ENCODE measurements at regions not wholly inside any gene's neighbourhood (a gene's known extent, or its start where the extent isn't known, plus 50 kb on each side); places are given as distances from the start of the nearest gene placed in this dataset.
A peak's percentile ranks its signal among the peaks of the same experiment; 100 is the strongest.

DNA sequence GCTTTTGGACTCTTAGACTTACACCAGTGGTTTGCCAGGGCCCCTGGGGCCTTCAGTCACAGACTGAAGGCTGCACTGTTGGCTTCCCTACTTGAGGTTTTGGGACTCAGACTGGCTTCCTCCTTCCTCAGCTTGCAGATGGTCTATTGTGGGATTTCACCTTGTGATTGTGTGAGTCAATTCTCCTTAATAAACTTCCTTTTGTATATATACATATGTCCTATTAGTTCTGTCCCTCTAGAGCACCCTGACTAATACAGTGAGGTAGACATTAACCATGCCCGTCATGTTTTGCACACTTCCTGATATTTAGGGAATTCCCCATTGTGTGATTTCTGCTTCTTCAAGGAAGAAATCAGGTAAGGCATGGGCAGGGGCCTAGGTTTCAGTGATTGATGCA lies 147.8 kb upstream of the CA10 start:
- DNase-seq: no peak

DNA sequence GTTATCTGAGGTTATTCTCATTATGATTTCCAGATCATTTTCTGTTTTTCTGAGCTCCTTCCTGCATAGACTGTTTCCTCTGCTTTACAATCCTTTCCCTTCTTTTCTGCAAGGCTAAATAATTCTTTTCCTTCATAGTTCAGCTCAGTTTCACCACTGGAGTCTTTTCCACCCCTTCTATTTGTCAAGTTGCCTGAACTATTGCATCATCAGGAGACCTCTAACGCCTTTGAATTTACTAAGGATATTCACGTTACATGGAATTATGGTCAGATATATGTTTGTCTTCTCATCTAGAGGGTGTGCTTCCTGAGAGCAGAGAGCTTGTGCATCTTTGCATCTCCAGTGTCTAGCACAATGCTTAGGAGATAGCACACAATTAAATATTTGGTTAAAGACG lies 140.4 kb upstream of the CA10 start:
- no peak for DNase-seq

DNA sequence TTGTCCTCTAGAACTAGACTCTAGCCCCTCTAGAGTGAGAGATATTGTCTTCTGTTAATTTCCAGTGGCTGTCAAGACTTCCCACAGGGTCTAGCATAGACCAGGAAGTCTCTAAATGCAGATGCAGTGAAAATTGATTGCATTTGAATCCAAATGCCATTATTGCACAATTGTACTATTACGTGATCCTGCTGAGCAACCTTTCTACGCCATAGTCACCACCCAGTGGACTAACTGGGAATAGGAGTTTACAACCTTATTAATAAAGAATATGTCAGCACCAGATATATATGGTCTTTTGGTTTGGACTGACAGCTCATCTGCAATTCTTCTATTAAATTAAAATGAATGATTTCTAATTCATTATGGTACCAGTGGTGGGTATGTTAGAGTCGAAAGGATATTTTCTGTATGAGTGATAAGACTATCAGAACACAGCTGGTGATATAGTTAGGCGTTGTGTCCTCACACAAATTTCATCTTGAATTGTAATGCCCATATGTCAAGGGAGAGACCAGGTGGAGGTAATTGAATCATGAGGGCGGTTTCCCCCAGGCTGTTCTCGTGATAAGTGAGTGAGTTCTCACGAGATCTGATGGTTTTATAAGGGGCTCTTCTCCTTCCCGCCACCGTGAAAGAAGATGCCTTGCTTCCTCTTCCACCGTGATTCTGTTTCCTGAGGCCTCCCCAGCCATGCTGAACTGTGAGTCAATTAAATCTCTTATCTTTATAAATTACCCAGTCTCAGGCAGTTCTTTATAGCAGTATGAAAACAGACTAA lies 138.9 kb upstream of the CA10 start:
- peak; percentile 32 for DNase-seq

DNA sequence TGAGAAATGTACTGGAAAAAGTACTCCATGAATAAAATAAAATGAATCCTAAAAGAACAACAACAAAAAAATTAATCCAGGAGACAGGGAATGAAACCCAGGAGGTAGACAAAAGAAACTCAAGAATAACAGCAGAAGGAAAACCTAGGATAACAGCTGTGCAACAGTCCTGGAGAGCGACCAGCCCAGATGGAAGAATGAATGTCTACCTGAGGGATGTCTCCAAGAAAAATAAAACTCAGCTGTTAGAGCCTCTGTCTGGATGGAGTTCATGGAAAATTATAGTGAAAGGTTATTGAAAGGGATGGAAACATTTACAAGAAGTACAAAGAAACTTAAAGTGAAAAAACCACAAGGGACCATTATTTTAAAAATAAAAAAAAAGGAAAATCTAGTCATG lies 135.8 kb upstream of the CA10 start:
- no peak for DNase-seq

DNA sequence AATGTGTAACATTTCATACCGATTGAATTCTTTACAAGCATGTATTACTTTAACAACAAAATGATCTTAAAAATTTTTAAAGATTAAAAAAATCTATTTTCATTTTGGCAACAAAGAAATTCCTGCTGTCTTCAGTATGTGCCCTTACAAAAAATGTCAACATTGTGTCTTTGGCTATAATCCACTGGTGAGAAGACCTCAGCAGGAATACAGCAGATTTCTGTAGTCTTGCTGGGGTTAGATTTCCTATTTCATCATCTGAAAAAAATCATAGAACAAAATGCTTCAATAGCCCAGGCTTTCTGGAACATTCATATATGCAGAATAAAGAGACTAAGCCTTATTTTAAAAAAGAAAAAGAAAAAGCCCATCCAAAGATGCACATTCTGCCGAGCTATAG lies 129.1 kb upstream of the CA10 start:
- no peak for DNase-seq

DNA sequence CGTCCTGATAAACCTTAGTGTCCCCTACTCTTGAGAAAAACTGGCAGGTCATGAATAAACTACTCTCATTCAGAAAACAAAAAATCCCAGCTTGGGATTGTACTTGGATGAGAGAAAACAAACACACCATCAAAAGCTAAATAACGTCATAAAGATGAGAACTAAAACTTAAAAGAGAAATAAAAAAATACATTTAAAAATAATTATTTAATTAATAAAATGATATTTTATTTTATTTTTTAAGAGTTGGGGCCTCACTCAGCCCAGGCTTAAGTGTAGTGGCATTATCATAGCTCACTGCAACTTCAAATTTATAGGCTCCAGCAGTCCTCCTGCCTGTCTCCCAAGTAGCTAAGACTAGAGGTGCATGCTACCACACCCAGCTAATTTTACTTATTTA lies 125.4 kb upstream of the CA10 start:
- no peak for DNase-seq

DNA sequence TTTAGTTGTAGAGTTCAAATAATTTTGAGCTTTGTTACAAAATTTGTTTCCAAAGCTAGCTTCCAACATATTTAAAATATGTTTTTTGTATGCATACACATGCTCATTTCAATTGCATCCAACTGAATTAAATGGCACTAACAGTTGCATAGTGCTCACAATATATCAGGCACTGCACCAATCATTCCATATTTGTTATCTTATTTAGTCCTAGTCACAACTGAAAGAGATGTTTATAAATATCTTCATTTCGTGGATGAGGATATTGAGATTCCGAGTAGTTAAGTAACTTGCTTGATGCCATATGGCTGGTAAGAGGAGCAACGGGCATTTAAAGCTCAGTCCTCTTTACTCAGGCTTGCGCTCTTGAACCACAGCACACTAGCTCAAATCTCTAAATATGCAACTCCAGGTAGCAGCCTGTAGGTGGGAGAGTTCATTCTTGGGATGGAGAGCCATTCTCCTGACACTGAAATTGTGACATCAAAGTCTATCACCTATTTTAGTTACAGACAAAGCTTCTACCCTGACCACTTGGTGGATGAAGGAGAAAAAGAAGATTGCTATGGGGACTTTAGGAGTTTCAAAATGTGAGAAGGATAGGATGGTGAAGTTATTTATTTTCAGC lies 118.0 kb upstream of the CA10 start:
- no peak for DNase-seq

DNA sequence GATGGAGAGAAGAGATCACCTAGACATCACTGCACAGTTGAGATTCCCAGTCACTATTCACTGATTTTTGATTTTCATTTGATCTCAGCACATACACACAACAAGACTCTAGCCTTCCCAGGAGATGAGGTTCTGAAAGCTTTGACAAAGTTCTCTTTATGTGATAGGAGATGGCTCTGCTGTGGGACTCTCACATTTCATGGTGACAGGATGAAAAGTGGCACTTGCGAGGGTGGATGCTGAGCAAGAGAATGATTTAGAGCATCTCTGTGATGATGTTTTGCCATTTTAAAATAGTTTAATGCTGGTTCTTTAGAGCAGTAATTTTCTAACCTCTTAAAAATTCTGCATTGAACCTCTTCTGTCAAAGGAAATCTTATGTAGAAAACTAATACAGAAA lies 113.3 kb upstream of the CA10 start:
- DNase-seq: no peak

DNA sequence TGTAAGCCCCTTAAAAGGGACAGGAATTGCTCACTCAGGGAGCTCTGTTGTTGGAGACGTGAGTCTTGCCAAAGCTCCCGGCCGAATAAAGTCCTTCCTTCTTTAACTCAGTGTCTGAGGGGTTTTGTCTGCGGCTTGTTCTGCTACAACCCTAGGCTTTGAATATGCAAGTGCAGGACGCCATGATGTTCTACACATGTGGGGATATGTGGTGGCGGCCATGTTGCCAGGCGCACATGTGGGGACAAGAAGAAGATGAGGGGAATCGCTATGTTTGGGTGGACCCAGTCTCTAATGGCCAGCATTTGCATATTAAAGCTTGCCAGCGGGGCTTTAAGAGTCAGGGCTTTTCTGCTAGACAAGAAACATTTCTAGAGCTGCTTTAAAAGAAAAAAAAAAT lies 96.8 kb upstream of the CA10 start:
- DNase-seq: no peak

DNA sequence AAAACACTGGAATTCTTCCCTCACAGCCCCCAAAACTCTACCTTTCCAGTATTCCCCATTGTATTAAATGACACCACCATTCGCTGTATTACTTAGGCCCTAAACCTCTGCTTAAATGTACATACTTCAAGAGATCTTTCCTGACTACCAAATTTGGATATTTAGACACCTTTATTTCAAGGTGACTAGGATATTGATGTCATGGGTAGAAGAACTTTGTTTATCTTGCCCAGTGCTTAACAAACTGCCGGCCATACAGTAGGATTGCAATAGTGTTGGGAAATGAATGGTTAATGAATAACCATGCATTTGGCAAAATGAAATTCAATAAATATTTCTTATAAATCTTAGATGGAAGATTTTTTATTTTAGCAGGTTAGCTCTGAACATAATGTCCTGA lies 86.2 kb upstream of the CA10 start:
- DNase-seq: no peak

DNA sequence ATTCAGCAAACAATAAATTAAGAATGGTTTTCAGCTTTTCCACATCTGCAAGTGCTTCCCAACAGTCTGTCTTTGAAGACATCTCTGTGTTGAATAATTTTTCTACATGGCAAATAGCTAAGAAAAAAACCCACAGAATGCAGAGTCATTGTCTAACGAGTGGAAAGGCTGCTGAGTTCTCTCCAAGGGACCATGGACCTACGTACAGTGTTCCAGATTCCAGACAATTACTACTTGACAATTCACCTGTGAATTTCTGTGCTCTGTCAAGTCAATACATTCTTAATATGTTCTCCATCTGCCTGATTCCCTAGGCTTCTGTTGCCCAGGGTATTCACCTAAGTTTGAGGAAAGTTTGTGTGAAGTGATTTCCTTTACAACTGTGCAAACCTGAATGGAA lies 83.8 kb upstream of the CA10 start:
- DNase-seq: no peak

DNA sequence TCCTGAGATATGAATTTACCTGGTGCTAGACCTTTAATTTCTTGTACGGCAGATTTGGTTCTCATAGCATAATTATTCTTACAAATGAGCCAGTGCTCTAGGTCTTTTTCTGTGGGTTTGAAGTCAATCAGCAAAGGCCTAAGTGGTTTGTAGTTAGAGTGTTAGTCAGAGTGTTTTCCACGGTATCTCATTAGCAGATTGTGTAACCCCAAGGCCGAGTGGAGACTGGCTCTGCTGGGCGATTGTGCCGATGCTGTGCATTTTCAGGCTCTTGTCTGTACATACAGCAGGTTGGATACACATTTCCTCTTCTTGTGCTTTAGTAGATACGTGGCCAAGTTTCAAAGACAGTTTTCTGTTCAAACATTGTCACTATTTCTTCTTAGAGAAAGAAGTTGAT lies 78.6 kb upstream of the CA10 start:
- no peak for DNase-seq

DNA sequence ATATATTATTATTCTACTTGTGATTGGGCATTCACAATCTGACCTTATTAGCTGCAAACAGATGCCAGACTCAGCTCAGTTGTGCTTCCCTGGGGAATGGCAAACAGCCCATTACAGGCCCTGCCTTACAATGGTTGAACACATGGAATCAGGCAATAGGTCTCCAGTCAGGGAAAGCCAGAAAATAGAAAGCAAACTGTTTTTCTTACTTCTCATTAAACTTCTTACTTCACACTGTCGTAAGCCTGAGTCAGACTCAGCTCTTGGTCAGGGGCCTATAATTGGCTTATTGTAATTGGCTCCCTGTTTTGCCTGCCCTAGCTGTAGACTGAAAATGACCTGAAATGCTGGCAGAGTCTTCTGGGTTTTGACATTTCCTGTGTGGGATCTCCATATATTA lies 77.0 kb upstream of the CA10 start:
- no peak for DNase-seq

DNA sequence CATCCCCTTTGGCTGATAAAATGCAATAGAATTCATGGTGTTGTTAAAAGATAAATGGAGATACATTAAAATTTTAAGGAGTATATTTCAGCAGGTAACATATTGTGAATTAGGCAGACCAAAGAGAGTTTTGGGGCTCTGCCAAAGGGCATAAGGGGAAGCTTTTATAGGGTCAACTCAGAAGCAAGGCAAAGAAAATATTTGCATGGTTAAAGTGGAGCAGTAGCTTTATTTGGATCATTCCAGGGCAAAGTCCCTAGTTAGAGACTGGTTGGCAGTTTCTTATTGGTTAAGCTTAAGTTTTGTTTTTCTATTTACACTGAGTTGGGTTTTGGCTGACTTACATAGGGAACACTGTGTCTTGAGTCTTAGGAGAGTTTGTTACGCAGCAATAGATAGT lies 75.1 kb upstream of the CA10 start:
- no peak for DNase-seq

DNA sequence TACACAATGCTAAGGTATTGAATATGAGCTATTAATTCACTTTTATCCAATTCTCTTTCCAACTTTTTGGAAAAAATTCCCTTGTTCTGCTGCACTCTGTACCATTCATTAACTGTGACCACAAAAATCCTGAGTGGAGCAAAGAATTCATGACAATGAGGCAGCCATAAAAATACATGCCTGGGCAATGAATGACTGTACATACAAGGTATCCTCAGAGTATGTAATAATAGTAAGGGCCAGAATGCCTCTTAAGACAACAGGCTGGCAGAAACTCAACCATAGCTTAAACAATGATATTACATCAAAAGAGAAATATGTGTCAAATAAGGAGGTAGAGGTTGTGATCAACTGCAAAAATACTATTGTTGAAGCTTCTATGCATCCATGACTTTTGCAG lies 74.7 kb upstream of the CA10 start:
- DNase-seq: no peak

DNA sequence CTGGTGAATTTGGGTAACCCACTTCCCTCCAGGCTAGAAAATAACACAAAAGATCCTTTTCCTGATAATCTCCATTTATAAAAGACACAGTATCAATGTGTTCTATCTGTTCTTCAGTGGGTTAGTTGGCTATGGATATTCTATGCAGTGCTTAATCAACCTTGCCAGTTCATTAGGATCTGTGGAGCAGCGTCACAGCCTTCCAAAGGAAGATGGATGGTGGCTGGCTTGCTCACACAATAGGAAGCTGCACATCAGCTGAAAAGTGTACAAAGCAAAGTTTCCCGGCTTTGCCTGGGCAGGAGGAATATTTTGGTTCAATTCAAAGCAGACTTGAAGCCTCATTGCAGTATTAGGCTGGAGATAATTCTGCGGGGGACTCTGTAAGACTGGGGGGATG lies 70.3 kb upstream of the CA10 start:
- no peak for DNase-seq

DNA sequence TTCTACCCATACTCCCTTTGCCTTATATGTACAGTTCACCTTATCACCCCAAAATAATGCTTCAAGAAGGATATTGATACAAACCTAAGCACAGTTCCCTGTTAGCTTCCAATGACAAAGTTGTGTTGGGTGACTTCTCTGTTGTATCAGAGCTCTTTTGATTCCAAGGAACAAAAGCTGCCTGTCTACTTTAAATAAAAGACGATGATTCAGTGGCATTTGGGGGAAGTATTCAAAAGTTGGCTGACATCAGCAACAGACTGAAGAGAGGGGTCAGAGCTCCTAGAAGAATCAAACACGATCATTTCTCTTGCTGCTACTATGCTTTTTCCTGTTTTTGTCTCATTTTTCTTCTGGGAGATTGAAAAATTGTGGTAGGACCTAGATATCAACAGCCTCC lies 69.4 kb upstream of the CA10 start:
- DNase-seq: no peak

DNA sequence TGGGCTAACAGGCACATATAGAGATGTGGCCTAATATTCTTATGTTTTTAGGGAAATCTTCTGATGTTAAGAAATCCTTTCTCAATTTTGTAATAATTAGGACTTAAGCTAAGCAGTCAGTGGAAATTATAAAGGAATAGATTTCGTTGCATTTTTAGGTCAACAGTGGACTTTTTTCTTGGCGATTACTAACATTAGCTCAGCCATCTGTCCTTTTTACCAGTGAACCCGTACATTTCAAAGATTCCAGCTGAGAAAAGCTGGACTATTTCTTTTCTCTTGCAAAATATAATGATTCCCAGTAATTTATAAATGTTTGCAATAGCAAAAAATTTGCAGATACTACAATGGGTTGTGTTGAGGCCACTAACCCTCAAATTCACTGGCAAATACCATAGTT lies 54.9 kb upstream of the CA10 start:
- no peak for DNase-seq

DNA sequence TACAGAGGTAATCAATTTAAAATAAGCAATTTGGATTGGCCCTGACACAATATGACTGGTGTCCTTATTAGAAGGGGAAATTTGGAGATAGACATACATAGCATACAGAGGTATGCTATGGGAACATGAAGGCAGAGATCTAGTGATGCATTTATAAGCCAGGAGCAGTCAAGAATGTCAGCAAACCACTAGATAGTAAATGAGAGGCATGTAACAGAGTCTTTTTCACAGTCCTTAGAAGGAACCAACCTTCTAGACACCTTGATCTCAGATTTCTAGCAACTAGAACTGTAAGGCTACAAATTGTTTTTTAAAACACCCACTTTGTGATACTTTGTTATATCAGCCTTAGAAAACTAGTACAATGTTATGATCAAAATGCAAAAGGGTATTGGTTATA lies 54.3 kb upstream of the CA10 start:
- DNase-seq: no peak

DNA sequence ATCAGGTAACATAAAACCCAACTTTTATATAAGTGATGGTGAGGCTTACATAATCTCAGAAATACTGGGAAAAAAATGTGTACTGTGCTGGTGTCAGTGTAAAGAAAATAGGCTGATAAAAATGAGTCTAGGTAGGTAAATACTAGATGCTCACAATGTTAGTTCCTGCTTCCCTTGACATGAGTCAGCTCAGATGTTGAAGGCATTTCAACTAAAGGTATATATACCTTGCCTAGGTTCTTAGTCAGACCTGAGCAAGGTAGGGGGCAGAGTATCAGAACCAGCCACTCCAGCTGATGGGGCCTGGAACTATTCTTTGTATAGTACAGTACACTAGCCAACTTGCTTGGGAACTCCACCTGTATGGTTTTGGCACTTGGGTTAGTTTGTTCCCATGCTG lies 51.0 kb upstream of the CA10 start:
- no peak for DNase-seq

Data from MV-4-11 (cell line).